ENCODE measurements at regions not wholly inside any gene's neighbourhood (a gene's known extent, or its start where the extent isn't known, plus 50 kb on each side); places are given as distances from the start of the nearest gene placed in this dataset.

DNA sequence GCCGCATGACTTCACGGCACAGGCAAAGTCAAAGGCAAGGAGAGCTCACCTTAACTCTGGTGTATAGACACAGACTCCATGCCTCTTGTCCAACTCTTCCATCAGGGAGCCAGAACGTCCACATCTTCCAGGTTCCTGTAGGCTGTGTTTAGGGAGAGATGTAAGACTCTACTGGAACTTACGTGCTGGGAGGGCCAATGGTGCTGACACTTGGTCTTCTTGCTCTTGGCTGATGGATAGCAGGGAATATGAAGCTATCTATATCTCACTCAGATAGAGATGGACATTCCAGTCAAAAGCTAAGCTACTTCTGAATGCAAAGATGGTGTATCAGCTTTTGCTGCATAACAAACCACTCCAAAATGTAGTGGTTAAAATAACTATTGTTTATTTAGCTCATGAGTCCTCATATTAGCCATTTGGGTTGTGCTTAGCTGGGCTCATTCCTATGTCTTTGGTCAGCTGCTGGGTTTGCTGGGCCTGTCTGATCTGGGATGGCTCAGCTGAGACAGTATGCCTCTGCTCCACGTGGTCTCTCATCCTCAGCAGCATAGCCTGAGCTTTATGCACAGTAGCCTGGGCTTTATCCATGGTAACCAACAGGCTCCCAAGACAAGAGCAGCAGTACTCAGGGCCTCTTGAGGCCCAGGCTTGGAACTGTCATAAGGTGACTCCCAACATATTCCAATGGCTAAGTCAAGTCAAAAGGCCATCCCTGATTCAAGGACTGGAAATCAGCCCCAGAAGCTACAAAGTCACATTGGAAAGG, 111.6 kb downstream of the SNX5 start:
- no peaks in the 10 kb centered on the region for H3K9me3 ChIP-seq
- TF ChIP-seq, protein P1, sequence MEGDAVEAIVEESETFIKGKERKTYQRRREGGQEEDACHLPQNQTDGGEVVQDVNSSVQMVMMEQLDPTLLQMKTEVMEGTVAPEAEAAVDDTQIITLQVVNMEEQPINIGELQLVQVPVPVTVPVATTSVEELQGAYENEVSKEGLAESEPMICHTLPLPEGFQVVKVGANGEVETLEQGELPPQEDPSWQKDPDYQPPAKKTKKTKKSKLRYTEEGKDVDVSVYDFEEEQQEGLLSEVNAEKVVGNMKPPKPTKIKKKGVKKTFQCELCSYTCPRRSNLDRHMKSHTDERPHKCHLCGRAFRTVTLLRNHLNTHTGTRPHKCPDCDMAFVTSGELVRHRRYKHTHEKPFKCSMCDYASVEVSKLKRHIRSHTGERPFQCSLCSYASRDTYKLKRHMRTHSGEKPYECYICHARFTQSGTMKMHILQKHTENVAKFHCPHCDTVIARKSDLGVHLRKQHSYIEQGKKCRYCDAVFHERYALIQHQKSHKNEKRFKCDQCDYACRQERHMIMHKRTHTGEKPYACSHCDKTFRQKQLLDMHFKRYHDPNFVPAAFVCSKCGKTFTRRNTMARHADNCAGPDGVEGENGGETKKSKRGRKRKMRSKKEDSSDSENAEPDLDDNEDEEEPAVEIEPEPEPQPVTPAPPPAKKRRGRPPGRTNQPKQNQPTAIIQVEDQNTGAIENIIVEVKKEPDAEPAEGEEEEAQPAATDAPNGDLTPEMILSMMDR (IDR thresholded peaks at IDR 0.05) = no peak
- H3K4me3 ChIP-seq = no peak overlapping the region
- no peak overlapping the region for H3K27ac ChIP-seq
- DNase-seq (ENCODE audit: low spot score) = no peak
- H3K27me3 ChIP-seq = no peaks in the 10 kb centered on the region
- no peaks in the 10 kb centered on the region for H3K36me3 ChIP-seq
- H3K4me1 ChIP-seq = peaks cover 0 to 12% of the 10 kb centered on the region in 2 donors

DNA sequence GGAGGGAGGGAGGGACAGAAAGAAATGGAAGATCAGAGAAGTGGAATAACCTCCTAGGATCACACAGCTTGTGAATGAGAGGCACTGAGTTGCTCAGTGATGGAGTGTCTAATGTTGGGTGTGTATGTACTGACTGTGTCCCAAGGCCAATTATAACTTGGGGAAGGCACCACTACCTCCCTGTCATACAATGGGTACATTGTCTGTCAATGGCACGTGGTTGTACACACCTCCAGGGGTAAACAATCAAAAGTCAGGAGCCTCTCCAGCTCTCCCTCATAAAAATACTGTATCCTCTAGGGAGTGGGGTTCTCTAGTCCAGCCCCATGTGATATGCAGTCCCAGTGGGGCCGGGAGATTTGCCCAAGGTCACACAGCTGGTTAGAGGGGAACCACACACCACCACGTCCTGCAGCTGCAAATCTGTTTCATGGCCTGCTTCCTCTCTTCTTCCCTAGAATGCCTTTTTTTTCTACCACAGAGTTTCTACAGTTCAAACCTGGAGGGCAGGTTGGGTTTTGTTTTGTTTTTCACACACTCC, 112.5 kb downstream of the SNX5 start:
- Histone ChIP-seq H3K4me3 (no peak overlapping the region), H3K36me3 (no peaks in the 10 kb centered on the region), H3K9me3 (no peaks in the 10 kb centered on the region), H3K4me1 (peaks cover 0 to 12% of the 10 kb centered on the region in 2 donors), H3K27ac (no peak overlapping the region), H3K27me3 (no peaks in the 10 kb centered on the region)
- no peak for DNase-seq (ENCODE audit: low spot score)
- TF ChIP-seq, protein P1 (IDR thresholded peaks at IDR 0.05) = no peak

DNA sequence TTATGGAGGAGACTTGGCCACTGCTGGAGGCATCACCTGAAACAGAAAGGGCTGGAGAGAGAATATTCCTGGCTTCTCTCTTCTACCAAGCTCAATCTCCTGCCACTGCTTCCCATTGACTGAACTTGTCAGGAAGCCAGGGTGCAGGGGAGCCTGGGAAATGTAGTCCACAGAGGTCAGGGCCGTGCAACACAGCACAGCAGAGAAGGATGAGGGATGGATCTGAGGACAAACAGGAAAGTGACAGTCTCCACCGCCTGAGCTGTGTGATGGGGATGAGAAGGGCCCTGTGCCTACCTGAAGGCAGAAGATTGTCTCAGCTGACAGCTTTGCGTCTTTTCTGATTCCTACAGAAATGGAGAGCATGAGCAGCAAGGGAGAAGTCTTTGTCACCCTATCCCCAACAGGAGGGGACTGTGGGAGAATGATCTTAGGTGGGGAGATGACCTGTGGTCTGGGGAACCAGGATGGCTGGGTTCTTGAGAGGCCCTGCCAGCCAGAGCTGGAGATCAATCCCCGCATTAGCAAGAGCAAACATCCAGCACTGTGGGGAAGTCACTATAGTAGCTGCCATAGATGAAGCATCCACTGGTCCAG, 114.2 kb downstream of the SNX5 start:
- peaks cover 0 to 15% of the 10 kb centered on the region in 2 donors for H3K4me1 ChIP-seq
- no peak for DNase-seq (ENCODE audit: low spot score)
- H3K27me3 ChIP-seq = no peaks in the 10 kb centered on the region
- no peaks in the 10 kb centered on the region for H3K36me3 ChIP-seq
- no peaks in the 10 kb centered on the region for H3K9me3 ChIP-seq
- no peak overlapping the region for H3K27ac ChIP-seq
- TF ChIP-seq, protein P1 (IDR thresholded peaks at IDR 0.05) = no peak
- no peak overlapping the region for H3K4me3 ChIP-seq

DNA sequence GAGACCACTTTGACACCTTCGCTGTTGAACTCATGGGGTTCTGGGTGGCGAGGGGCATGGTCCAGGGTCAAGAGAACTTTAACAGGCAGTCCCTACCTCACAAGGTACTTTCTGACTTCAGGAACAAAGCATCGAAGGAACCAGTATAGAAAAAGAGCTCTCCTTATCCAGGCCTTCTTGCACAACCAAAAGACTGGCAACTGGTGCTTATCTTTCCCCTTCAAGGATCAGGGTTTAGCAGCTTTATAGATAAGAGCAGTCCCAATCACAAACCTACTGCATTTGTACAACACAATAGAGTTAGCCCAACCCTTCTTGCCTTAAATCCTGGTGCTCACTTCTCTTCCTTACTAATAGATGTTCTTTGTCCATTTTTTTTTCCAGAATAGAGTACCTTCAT, 116.3 kb downstream of the SNX5 start:
- no peaks in the 10 kb centered on the region for H3K36me3 ChIP-seq
- peaks cover 0 to 12% of the 10 kb centered on the region in 2 donors for H3K4me1 ChIP-seq
- H3K27me3 ChIP-seq = no peaks in the 10 kb centered on the region
- no peak overlapping the region for H3K4me3 ChIP-seq
- no peak overlapping the region for H3K27ac ChIP-seq
- DNase-seq (ENCODE audit: low spot score) = no peak
- no peaks in the 10 kb centered on the region for H3K9me3 ChIP-seq
- TF ChIP-seq, protein P1 (IDR thresholded peaks at IDR 0.05) = no peak

DNA sequence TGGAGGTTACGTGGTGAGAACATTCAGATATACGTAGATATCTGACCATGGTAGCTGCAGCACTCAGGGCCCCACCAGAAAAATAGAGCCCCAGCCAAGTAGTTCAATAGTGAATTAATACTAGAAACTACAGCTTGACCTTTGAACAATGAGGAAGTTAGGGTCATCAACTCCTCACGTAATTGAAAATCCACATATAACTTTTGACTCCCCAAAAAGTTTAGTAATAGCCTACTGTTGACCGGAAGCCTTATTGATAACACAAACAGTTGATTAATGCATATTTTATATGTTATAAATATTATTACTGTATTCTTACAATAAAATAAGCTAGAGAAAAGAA, 117.9 kb downstream of the SNX5 start:
- no peak for DNase-seq (ENCODE audit: low spot score)
- Histone ChIP-seq H3K4me3 (no peak overlapping the region), H3K9me3 (no peaks in the 10 kb centered on the region), H3K4me1 (peaks cover 0 to 12% of the 10 kb centered on the region in 2 donors), H3K27me3 (no peaks in the 10 kb centered on the region), H3K27ac (peak overlapping the region; percentile 44 to 66), H3K36me3 (no peaks in the 10 kb centered on the region)
- TF ChIP-seq, protein P1 (IDR thresholded peaks at IDR 0.05) = no peak

Measured in right atrium auricular region (tissue), 2 donors.